Fibroblast of lung (primary cell): ENCODE measurements at regions not wholly inside any gene's neighbourhood (a gene's known extent, or its start where the extent isn't known, plus 50 kb on each side); places are given as distances from the start of the nearest gene placed in this dataset.

Experiments
- EZH2 ChIP-seq: IDR thresholded peaks from 2 replicates; pipeline ENCODE4 v1.5.1; 2012; ENCODE audit warnings: low read length, control low read depth, mild to moderate bottlenecking; ENCODE audit errors: missing control alignments
- TF ChIP-seq, protein P1 (sequence below), 2 donors: IDR thresholded peaks in 1 of 2; conservative IDR thresholded peaks in 1 of 2; 1 replicate in 1 of 2; 2 replicates in 1 of 2; pipeline ENCODE4 v1.5.1; 2011 to 2012; ENCODE audit warnings: low read length in 2 of 2, control low read depth in 1 of 2, inconsistent platforms in 1 of 2, low read depth in 1 of 2, mild to moderate bottlenecking in 1 of 2

GRCh38 chr6:74431873-74432580, 736.0 kb downstream of the CD109 start:
- TF ChIP-seq, protein P1, sequence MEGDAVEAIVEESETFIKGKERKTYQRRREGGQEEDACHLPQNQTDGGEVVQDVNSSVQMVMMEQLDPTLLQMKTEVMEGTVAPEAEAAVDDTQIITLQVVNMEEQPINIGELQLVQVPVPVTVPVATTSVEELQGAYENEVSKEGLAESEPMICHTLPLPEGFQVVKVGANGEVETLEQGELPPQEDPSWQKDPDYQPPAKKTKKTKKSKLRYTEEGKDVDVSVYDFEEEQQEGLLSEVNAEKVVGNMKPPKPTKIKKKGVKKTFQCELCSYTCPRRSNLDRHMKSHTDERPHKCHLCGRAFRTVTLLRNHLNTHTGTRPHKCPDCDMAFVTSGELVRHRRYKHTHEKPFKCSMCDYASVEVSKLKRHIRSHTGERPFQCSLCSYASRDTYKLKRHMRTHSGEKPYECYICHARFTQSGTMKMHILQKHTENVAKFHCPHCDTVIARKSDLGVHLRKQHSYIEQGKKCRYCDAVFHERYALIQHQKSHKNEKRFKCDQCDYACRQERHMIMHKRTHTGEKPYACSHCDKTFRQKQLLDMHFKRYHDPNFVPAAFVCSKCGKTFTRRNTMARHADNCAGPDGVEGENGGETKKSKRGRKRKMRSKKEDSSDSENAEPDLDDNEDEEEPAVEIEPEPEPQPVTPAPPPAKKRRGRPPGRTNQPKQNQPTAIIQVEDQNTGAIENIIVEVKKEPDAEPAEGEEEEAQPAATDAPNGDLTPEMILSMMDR (conservative IDR thresholded peaks at IDR 0.05 in 1 of 2, IDR thresholded peaks at IDR 0.05 in 1 of 2; ENCODE audit: low read depth in 1 of 2, low read length in 2 of 2): no peak
- no peak for TF ChIP-seq EZH2
